ENCODE measurements at regions not wholly inside any gene's neighbourhood (a gene's known extent, or its start where the extent isn't known, plus 50 kb on each side); places are given as distances from the start of the nearest gene placed in this dataset.
"Not testable (repeated sequence)": the region's sequence is repeated elsewhere in the genome, so short reads cannot be mapped to it uniquely, and the experiment has no call there.

DNA sequence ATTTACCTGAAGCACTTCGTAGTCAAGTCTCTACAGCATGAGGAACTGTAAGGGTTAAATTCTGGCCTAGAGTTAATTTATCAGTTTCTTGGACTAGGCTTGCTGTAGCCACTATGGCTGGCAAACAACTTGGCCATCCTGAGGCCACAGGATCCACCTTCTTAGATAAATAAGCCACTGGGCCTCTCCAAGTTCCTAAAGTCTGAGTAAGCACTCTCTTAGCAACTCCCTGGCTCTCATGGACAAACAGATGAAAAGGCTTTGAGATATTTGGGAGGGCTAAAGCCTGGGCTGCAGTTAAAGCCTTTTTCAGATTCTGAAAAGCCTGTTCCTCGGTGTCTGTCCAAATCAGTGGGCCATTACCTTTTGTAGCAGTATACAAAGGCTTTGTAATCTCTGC, 675.0 kb downstream of the TMEM121 start:
- DNase-seq (ENCODE audit: low spot score) = no peak

DNA sequence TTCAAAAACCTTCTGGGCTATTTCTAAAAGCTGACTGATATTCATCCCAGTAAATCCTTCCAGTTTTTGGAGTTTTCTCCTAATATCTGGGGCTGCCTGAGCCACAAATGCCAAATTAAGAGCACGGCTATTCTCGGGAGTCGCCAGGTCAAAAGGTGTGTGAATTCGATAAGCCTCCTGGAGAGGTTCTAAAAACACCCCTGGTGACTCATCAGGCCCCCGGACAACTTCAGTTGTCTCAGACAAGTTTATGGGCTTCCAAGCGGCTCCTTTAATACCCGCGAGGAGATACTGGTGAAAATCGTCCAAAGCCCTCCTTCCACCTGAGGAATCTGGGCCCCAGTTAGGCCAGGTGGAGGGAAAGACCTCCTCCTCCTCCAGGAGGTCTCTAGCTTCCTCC, 677.1 kb downstream of the TMEM121 start:
- DNase-seq (ENCODE audit: low spot score) = no peak

DNA sequence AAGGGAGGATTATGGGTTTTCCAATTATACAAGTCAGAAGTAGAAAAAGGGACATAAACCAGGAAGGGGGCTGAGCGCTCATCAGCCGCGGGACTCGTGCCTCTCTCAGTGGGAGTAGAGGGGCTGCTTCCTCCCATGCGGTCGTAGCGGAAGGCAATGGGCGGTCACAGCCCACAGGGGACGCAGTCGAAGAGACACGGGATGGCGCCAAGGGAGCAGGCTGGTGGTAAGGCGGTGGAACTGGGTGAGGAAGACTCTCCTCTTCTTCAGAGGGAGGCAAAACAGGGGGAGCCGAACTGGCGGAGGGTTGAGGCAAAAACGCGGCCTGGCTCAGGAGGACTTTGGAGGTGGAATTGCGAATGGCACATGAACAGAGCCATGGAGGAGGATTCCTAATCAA, 677.7 kb downstream of the TMEM121 start:
- DNase-seq (ENCODE audit: low spot score) = no peak

DNA sequence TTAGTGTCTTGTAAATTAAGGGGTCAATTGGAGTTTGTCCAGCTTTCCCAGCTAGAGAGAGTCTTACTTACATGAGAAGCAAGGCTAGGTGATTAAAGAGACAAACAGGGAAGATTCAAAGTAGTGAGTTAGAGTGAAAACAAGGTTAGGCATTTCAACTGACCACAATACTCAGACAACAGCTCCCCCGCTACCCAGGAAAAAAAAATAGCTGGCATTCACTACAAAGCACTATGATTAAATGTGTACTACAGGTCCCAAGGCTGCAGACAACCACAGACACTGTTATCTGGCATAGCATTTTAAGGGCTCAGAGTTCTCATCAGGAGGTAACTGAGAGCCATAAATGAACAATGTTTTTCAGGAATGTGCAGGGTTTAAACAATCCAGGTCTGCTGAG, 680.9 kb downstream of the TMEM121 start:
- no peak for DNase-seq (ENCODE audit: low spot score)

DNA sequence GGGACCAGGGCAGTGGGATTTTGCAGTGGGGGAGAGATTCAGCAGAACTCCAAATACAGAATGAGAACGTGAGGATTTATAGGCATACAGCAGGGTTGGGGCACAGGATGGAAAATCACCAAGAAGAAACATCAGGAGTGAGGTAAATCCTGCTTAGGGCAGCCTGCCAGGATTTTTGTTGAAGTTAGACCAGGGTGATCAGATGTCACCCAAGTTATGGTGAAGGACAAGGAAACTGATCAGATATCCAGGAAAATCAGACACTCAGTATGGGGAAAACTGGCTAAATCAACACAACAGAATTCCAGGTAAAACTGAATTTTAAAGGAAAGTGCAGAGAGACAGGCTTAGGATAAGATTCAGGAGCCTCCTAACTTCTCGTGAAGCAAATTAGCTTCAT, 682.4 kb downstream of the TMEM121 start:
- DNase-seq (ENCODE audit: low spot score) = no peak

DNA sequence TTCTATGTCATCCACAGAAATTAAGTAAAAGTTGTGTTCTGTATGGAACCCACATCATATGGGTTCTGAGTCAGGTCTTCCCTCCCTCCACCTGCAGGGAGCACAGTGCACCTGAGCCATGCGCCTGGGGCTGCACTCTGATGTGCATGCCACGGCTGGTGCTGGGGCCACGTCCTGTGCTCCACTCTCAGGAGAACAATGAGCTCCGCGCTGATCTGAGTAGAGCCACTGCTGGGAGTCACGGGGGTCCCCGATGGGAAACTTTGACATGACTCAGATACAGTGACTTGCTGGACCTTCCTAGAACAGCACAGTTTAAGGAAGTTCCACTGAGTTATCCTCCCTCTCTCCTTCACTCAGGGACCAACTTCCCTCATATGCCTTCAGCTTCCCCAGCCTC, 683.4 kb downstream of the TMEM121 start:
- no peak for DNase-seq (ENCODE audit: low spot score)

DNA sequence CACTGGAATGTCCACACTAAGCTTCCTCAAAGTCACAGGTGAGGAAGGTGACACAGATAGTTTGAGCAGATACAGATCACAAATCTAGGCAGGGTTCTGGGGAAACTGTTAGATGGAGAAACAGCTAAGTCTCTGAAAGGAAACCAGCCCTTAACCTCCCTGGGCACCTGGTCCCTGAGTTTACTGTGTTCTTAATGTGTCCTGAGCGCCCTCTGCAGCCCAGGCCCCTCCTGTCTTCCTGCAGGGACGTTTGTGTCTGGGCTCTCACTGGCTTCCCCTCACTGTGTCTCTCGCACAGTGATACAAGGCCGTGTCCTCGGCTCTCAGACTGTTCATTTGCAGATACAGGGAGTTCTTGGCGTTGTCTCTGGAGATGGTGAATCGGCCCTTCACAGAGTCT, 684.3 kb downstream of the TMEM121 start:
- no peak for DNase-seq (ENCODE audit: low spot score)

DNA sequence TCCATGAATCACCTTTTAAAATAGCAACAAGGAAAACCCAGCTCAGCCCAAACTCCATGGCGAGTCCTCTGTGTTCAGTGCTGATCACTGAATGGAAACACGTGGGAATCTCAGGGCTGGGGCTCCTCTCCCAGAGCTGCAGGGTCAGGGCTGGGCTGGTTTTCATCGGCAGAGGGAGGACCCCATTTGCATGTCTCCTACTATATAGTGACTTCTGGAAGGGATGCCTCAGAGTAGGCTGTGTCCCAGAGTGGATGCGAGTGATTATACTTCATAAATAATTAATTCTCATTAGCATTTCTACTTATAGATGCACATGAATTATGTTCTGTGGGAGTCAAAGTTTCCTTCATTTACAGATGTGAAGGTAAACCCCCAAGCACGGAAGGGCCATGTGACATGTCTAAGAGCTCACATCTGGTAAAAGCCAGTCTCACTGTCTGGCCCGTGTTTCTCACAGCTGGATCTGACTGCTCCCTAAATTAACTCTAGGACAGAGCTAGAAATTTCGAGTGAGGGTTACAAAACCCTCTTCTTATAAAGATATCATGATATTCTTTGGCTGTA, 685.0 kb downstream of the TMEM121 start:
- DNase-seq (ENCODE audit: low spot score) = no peak

DNA sequence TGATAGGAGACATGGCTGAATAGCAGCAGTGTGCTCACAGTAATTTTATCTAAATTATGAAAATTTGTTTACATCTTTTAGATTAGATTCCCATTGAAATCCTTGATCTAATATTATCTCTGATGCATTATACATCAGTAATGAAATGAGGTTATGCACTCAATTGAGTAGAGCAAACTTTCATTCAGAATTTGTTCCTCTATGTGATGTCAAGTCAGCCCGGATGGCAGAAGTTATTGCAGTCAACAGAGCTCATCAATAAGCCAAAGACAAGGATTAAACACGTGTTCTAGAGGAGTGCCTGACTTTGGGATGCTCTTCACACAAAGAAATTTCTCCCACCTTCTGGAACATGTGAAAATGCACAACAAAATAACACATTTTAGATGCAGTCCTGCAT, 688.8 kb downstream of the TMEM121 start:
- no peak for DNase-seq (ENCODE audit: low spot score)

DNA sequence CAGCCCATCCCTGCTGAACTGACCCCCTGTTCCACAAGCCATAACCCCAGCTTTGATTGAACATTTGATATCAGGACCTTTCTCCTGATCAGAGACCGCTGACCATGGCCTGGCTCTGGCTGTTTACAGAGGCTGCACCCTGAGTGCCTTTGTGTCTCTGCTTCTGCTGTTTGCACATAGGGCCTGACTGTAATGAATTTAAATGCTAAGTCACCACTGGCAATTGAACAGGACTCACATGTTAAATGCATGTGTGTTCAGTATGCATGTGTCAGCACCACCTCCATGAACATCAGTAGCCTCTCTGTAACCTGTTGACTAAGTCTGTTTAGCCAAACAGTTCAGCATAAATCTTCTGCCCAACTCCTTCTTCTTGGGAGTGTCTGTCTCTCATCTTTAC, 690.3 kb downstream of the TMEM121 start:
- no peak for DNase-seq (ENCODE audit: low spot score)

DNA sequence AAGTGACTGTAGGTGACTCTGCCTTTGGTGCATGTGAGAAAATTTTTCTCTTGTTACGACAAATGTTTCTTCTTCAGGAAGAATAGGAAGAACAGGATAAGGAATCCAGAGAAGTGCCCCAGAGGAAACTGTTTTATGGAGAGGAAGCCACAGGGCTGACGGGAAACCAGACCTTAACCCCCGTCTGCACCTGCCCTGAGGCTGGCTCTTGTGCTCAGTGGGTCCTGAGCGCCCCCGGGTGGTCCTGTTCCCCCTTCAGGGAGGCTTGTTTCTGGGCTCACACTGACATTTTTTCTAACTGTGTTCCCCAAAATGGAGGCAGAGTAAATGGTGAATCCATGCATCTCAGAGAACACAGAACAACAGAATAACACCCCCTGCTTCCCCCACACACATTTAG, 691.8 kb downstream of the TMEM121 start:
- no peak for DNase-seq (ENCODE audit: low spot score)

DNA sequence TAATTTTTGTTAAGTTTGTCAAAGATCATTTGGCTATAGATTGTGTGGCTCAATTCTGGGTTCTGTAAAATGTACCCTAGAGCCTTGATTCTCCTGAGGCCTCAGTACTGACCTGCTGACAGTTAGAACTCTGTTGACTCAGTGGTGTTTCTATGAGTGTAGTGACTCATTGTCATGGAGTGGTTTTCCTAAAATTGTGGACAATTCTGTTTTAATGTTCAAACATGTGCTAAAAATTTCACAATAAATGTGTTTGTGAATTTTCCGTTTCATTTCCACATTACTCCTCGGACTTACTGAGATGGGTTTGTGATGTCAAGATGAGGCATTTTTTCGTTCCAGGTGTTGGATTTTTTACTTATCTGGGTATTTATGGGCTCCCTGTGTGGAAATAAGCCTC, 695.9 kb downstream of the TMEM121 start:
- DNase-seq (ENCODE audit: low spot score) = no peak

DNA sequence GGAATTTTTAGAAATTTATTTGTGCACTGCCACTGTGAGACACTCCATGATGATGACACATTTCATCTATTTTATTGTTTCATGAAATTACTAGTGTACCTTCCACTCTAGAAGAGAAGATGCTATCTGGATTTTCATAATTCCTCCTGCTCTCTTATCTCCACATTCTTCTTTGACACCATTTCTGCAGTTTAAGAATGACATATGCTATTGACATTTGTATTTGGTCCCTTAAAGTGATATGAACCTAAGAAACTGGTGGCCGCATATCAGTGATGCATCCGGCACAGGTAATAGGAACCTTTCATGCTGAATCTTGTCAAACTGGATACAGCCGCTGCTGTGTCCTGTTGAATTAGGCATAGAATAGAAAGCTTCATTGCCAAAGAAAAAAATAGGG, 696.3 kb downstream of the TMEM121 start:
- DNase-seq (ENCODE audit: low spot score) = no peak

DNA sequence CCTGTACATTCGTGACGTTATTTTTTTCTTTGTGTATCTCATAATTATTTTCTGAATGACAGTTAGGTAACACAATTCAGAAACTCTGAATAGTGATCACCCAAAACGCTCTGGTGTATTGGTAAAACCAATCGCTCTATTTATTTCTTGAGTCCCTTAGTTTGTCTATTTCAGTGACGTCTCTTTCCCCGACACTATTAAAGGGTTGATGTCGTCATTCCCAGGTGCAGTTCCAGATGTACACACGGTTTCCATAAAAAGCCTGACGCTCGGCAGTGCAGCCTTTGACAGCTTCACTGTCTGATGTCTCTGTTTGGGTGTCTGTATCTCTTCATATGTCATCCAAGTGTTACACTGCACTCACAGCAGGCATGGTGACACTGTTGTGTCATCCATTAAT, 701.4 kb downstream of the TMEM121 start:
- no peak for DNase-seq (ENCODE audit: low spot score)

DNA sequence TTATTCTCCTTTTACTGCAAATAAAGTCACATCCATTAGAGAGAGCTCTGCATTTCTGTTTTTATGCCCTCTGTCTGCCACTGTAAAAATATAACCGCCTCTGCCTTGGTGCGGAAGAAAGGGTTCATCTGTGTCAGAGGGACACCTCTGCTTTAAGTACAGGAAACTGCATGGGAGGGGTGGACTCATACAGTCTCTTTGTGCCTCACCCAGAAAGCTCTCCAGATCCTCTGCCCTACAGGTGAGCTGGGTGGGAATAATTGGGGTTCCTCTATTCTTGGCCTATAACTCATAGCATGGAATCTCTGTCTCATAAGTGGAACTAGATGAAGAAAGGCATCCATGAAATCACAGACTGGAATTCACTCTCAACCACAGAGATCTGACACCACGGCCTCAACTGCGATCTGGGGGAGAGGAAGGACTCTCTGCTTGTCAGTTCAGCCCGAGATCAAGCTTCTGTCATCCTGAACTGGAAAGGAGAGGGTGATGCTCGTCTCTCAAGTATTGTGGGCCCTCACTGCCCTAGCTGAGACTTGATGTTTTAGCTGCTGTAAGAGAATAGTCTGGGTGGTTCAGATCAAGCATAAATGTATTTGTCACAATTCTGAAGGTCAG, 702.3 kb downstream of the TMEM121 start:
- no peak for DNase-seq (ENCODE audit: low spot score)

DNA sequence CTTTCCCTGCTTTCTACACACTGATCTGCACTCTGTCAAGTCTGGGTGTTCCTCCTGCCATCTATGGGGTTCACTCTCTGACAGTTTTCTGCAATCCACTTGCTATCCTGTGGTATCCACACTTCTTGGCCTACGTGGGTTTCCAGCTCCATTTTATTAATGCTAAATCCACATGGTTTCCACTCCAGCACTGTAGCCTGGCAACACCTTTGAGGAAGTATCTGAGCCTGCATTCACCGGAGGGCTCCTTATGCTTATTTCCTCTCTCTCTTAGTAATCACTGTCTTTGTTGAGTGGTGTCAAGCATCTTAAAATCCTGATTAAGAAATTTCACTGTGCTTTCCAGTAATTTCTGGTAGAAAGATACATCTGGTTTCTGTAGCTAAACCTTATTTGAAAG, 703.7 kb downstream of the TMEM121 start:
- no peak for DNase-seq (ENCODE audit: low spot score)

DNA sequence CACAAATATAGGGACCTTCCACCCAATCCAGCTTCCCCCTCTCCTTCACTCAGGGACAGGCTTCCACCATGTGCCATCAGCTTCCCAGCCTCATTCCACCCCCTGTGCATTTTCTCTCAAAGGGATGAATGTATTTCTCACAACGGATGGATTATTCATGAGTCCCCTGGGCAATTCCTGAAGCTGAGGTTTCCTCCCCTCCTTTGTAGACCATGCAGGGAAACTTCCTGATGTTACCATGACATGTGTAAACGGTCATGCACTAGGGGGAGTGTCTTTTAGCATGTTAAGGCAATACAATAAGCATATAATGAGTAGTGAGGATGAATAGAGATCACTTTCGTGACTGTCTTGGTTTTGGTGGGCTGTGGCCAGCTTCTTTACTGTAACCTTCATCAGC, 706.8 kb downstream of the TMEM121 start:
- DNase-seq (ENCODE audit: low spot score) = not testable (repeated sequence)

DNA sequence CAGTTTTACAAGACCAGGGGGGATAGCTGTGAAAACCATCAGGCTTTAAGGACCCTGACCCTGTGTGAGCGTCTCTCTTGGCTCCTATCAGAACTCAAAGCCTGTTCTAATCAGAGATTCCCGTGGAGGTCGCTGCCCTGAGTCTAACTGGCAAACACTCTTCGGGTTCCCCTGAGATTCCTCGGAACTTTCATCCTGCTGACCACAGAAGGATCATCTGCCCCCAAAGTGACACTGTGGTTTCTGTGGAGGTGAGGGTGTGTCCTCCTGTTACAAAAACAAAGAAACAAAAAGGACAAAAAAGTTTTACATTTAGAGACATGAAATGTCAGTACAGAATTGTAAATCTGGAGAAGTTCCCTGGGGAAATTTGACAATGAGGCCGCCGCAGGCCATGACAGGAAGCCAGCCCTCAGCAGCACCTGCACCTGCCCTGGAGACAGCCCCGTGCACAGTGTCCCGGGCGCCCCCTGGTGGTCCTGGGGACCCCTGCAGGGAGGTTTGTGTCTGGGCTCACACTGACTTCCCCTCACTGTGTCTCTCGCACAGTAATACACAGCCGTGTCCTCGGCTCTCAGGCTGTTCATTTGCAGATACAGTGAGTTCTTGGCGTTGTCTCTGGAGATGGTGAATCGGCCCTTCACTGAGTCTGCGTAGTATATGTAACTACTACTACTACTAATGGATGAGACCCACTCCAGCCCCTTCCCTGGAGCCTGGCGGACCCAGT, 708.3 kb downstream of the TMEM121 start:
- not testable (repeated sequence) for DNase-seq (ENCODE audit: low spot score)

DNA sequence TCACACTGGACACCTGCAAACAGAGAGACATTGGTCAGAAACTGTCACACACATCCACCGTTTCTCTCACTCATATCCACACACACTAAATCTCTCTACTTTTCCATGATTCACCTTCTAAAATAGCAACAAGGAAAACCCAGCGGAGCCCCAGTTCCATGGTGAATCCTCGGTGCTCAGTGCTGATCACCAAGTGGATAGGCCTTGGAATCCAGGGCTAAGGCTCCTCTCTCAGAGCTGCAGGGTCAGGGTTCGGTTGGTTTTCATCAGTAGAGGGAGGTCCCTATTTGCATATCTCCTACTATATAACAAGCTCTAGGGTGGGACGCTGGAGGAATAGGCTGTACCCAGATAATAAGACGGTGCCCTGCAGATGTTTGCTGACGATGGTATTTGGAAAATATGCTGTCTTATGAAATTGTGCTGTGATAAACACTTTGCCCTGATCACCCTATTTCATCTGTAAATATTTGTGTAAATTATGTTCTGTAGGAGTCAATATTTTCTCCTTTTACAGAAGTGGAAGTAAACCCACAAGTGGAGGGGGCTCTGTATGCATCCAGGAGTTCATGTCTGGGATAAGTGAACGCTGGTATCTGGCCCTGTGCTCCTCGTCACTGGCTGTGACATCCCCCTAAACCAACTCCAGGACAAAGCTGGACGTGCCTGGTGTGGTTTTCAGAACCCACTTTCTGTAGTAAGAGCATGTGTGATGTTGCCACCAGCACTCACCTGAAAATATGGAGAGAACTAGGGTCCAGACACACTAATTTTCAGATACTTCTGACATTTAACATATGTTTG, 709.2 kb downstream of the TMEM121 start:
- no peak for DNase-seq (ENCODE audit: low spot score)

DNA sequence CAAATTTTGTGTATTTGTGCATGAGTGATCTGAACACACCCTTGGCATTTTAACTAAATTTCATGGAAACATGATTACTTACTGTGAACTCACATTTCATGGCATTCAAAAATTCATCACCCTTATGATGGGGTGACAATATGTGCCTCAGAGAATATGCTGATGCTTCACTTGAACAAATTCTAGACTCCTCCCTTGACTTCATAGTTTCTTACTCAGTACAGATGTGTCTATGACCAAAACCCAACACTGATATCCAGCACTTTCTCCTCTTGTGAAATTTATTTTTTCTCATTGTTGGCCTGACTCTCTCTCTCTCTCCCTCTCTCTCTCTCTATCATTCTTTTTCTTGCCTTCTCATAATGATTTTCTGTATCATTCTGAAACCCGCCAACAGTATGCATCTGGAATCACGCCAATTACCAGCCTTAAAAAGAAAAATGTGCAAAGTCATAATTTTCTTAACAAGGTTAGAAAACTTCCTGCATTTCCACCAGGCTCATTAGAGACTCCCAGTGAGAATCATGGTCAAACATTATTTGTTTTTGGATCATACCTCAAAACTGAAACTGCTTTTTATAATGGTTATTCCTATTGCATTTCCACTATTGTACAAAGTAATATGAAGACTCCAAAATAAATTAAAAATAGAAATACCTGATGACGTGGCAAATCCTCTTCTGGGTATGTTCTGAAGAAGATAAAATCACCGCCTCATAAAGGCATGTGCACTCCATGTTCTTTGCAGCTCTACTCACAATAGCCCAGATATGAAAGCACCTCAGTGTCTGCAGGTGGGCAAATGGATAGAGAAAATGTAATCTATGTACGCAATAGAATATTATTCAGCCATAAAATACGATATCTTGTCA, 722.2 kb downstream of the TMEM121 start:
- DNase-seq (ENCODE audit: low spot score) = no peak

DNA sequence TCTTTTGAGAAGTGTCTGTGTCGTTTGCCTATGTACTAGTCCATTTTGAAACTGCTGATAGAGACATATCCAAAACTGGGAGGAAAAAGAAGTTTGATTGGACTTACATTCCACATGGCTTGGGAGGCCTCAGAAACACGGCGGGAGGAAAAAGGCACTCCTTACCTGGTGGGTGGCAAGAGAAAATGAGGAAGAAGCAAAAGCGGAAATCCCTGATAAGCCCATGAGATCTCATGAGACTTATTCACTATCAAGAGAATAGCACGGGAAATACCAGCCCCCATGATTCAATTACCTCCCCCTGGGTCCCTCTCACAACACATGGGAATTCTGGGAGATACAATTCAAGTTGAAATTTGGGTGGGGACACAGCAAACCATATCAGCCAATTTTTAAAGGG, 727.6 kb downstream of the TMEM121 start:
- DNase-seq (ENCODE audit: low spot score) = not testable (repeated sequence)

DNA sequence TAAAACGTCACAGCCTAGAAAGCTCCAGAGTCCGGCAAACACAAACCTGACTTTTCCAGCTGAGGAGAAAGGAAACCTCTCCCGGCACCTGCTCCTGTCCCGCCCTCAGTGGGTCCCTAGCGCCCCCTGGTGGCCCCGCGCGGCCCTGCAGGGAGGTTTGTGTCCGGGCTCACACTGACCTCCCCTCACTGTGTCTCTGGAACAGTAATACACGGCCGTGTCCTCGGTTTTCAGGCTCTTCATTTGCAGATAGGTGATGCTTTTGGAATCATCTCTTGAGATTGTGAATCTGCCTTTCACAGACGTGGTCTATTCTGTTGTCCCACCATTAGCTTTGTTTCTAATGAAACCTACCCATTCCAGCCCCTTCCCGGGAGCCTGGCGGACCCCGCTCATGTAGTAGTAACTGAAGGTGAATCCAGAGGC, 731.2 kb downstream of the TMEM121 start:
- not testable (repeated sequence) for DNase-seq (ENCODE audit: low spot score)
